ENCODE measurements at regions not wholly inside any gene's neighbourhood (a gene's known extent, or its start where the extent isn't known, plus 50 kb on each side); places are given as distances from the start of the nearest gene placed in this dataset.

- no peak for DNase-seq (ENCODE audit: low read depth in 2 of 3, low spot score in 1 of 3)
Measured at GRCh38 chr6:113647143-113647889, 209.8 kb upstream of the MARCKS start.

- no peak for DNase-seq (ENCODE audit: low read depth in 2 of 3, low spot score in 1 of 3)
Measured at GRCh38 chr6:113648698-113649097, 208.4 kb upstream of the MARCKS start.

GRCh38 chr6:113649276-113649675 is 207.9 kb upstream of the MARCKS start:
- no peak for DNase-seq (ENCODE audit: low read depth in 2 of 3, low spot score in 1 of 3)

GRCh38 chr6:113649880-113650609 is 207.1 kb upstream of the MARCKS start:
- DNase-seq (ENCODE audit: low read depth in 2 of 3, low spot score in 1 of 3), result no peak

GRCh38 chr6:113650610-113650979 is 206.6 kb upstream of the MARCKS start:
- no peak for DNase-seq (ENCODE audit: low read depth in 2 of 3, low spot score in 1 of 3)

- no peak for DNase-seq (ENCODE audit: low read depth in 2 of 3, low spot score in 1 of 3)
Measured at GRCh38 chr6:113651120-113651519, 206.0 kb upstream of the MARCKS start.

GRCh38 chr6:113651920-113652319 is 205.2 kb upstream of the MARCKS start:
- DNase-seq (ENCODE audit: low read depth in 2 of 3, low spot score in 1 of 3), result no peak

GRCh38 chr6:113653275-113653674 is 203.9 kb upstream of the MARCKS start:
- no peak for DNase-seq (ENCODE audit: low read depth in 2 of 3, low spot score in 1 of 3)

GRCh38 chr6:113654396-113654795 is 202.7 kb upstream of the MARCKS start:
- no peak for DNase-seq (ENCODE audit: low read depth in 2 of 3, low spot score in 1 of 3)

- no peak for DNase-seq (ENCODE audit: low read depth in 2 of 3, low spot score in 1 of 3)
Measured at GRCh38 chr6:113655761-113656160, 201.4 kb upstream of the MARCKS start.

GRCh38 chr6:113659762-113660404 is 197.3 kb upstream of the MARCKS start:
- DNase-seq (ENCODE audit: low read depth in 2 of 3, low spot score in 1 of 3), result no peak

- DNase-seq (ENCODE audit: low read depth in 2 of 3, low spot score in 1 of 3), result no peak
Measured at GRCh38 chr6:113660819-113661218, 196.3 kb upstream of the MARCKS start.

GRCh38 chr6:113662093-113662665 is 195.0 kb upstream of the MARCKS start:
- DNase-seq (ENCODE audit: low read depth in 2 of 3, low spot score in 1 of 3), result no peak

GRCh38 chr6:113662688-113663333 is 194.3 kb upstream of the MARCKS start:
- DNase-seq (ENCODE audit: low read depth in 2 of 3, low spot score in 1 of 3), result no peak

GRCh38 chr6:113664909-113665308 is 192.2 kb upstream of the MARCKS start:
- no peak for DNase-seq (ENCODE audit: low read depth in 2 of 3, low spot score in 1 of 3)

- DNase-seq (ENCODE audit: low read depth in 2 of 3, low spot score in 1 of 3), result no peak
Measured at GRCh38 chr6:113668641-113669408, 188.3 kb upstream of the MARCKS start.

GRCh38 chr6:113669606-113670005 is 187.5 kb upstream of the MARCKS start:
- no peak for DNase-seq (ENCODE audit: low read depth in 2 of 3, low spot score in 1 of 3)

- no peak for DNase-seq (ENCODE audit: low read depth in 2 of 3, low spot score in 1 of 3)
Measured at GRCh38 chr6:113671421-113671820, 185.7 kb upstream of the MARCKS start.

- DNase-seq (ENCODE audit: low read depth in 2 of 3, low spot score in 1 of 3), result no peak
Measured at GRCh38 chr6:113672491-113673149, 184.5 kb upstream of the MARCKS start.

- DNase-seq (ENCODE audit: low read depth in 2 of 3, low spot score in 1 of 3), result no peak
Measured at GRCh38 chr6:113674075-113674474, 183.1 kb upstream of the MARCKS start.
